Bronchial epithelial cell (primary cell): ENCODE measurements at regions not wholly inside any gene's neighbourhood (a gene's known extent, or its start where the extent isn't known, plus 50 kb on each side); places are given as distances from the start of the nearest gene placed in this dataset.
A peak's percentile ranks its signal among the peaks of the same experiment; 100 is the strongest.

Experiments used
- DNase-seq: peaks from one replicate; pipeline ENCODE4 v3.0.0-alpha.2; 2010; ENCODE audit warnings: low read depth
- FAIRE-seq: peaks from 2 replicates; lab custom pipeline; 2011; peaks lifted over from hg19 to GRCh38; lab: Jason Lieb, UNC
- H3K27me3 ChIP-seq: 2 replicates; pipeline ENCODE4 v1.5.1; 2011; ENCODE audit warnings: low read length; ENCODE audit not compliant: control insufficient read depth, insufficient read depth
- H3K36me3 ChIP-seq: 2 replicates; pipeline ENCODE4 v1.5.1; 2011; ENCODE audit warnings: low read length; ENCODE audit not compliant: control insufficient read depth, insufficient read depth
- H3K4me3 ChIP-seq: 2 replicates; pipeline ENCODE4 v1.5.1; 2011; ENCODE audit warnings: mild to moderate bottlenecking, low read depth, low read length, control low read depth
- TF ChIP-seq, protein P1 (sequence below): IDR thresholded peaks from 2 replicates; pipeline ENCODE4 v1.5.1; 2011; ENCODE audit warnings: mild to moderate bottlenecking, moderate library complexity, low read length, control low read depth, inconsistent platforms; ENCODE audit not compliant: insufficient read depth, severe bottlenecking

- DNase-seq = peak; percentile 81
- no peak for FAIRE-seq
- H3K27me3 ChIP-seq = no peaks in the 10 kb centered on the region
- no peaks in the 10 kb centered on the region for H3K36me3 ChIP-seq
- no peak overlapping the region for H3K4me3 ChIP-seq
- TF ChIP-seq, protein P1, sequence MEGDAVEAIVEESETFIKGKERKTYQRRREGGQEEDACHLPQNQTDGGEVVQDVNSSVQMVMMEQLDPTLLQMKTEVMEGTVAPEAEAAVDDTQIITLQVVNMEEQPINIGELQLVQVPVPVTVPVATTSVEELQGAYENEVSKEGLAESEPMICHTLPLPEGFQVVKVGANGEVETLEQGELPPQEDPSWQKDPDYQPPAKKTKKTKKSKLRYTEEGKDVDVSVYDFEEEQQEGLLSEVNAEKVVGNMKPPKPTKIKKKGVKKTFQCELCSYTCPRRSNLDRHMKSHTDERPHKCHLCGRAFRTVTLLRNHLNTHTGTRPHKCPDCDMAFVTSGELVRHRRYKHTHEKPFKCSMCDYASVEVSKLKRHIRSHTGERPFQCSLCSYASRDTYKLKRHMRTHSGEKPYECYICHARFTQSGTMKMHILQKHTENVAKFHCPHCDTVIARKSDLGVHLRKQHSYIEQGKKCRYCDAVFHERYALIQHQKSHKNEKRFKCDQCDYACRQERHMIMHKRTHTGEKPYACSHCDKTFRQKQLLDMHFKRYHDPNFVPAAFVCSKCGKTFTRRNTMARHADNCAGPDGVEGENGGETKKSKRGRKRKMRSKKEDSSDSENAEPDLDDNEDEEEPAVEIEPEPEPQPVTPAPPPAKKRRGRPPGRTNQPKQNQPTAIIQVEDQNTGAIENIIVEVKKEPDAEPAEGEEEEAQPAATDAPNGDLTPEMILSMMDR = no peak
Measured at GRCh38 chr6:113655761-113656160, 201.4 kb upstream of the MARCKS start.

GRCh38 chr6:113659762-113660404 lies 197.3 kb upstream of the MARCKS start:
- H3K27me3 ChIP-seq = no peaks in the 10 kb centered on the region
- FAIRE-seq (no peak), DNase-seq (no peak)
- H3K4me3 ChIP-seq = no peak overlapping the region
- TF ChIP-seq, protein P1 = no peak
- no peaks in the 10 kb centered on the region for H3K36me3 ChIP-seq

- no peak overlapping the region for H3K4me3 ChIP-seq
- no peaks in the 10 kb centered on the region for H3K36me3 ChIP-seq
- TF ChIP-seq, protein P1 = no peak
- DNase-seq = no peak
- no peak for FAIRE-seq
- no peaks in the 10 kb centered on the region for H3K27me3 ChIP-seq
Measured at GRCh38 chr6:113660819-113661218, 196.3 kb upstream of the MARCKS start.

GRCh38 chr6:113662093-113662665 lies 195.0 kb upstream of the MARCKS start:
- no peaks in the 10 kb centered on the region for H3K27me3 ChIP-seq

DNA sequence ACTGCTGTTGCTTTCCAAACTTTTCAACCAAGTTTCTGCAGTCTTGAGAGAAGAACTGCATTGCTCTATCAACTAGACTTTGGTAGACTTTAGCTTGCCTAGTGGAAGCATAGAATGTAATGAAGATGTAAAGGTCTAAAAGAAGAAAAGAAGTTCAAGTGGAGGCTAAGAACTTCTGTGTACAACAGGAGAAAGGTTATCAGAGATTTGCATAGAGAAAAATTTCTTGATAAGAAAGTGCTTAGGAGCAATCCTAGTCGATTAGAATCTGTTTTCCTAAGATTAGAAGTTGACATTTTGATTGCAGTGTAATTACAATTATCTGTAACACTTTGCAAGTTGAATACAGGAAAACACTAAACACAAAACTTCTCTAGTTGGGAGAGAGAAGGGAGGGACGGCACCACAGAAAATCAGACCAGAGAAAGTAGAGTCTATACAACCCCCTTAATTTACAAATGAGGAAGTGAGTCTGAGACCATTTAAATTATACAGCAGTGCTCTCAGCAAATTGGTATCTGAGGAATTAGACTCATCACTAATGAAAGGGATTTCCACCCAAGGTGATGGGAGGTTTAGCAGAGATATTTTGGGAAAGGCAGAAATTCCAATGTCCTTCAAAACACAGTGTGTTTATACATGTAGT lies 194.3 kb upstream of the MARCKS start:
- H3K36me3 ChIP-seq = no peaks in the 10 kb centered on the region
- no peaks in the 10 kb centered on the region for H3K27me3 ChIP-seq
- DNase-seq (no peak), FAIRE-seq (no peak)
- no peak overlapping the region for H3K4me3 ChIP-seq
- TF ChIP-seq, protein P1 = no peak

More at GRCh38 chr6:113662093-113662665, 195.0 kb upstream of the MARCKS start:
- no peak for DNase-seq
- FAIRE-seq = no peak
- Histone ChIP-seq H3K36me3 (no peaks in the 10 kb centered on the region), H3K4me3 (no peak overlapping the region)
- TF ChIP-seq, protein P1 = no peak
